HEK293T (cell line): ENCODE measurements at regions not wholly inside any gene's neighbourhood (a gene's known extent, or its start where the extent isn't known, plus 50 kb on each side); places are given as distances from the start of the nearest gene placed in this dataset.

ENCODE experiments used
- ELF4 ChIP-seq: fragments of 450-650 bp; IDR thresholded peaks from 2 replicates; pipeline ENCODE4 v1.6.1; 2017; ENCODE audit warnings: antibody characterized with exemption
- HDGF ChIP-seq: fragments of 450-650 bp; IDR thresholded peaks from 2 replicates; pipeline ENCODE4 v1.6.1; 2017; ENCODE audit warnings: antibody characterized with exemption, borderline replicate concordance
- L3MBTL2 ChIP-seq: fragments of 450-650 bp; conservative IDR thresholded peaks from 2 replicates; pipeline ENCODE4 v1.6.1; 2016; ENCODE audit warnings: mild to moderate bottlenecking
- NFRKB ChIP-seq: fragments of 450-650 bp; IDR thresholded peaks from 2 replicates; pipeline ENCODE4 v1.6.1; 2016; ENCODE audit warnings: mild to moderate bottlenecking, moderate library complexity
- SP1 ChIP-seq: fragments of 450-650 bp; IDR thresholded peaks from 2 replicates; pipeline ENCODE4 v1.6.1; 2017
- TARDBP ChIP-seq: fragments of 450-650 bp; IDR thresholded peaks from 2 replicates; pipeline ENCODE4 v1.6.1; 2016
- TF ChIP-seq, protein P1 (sequence below): fragments of 450-650 bp; IDR thresholded peaks from 2 replicates; pipeline ENCODE4 v1.6.1; 2016

DNA sequence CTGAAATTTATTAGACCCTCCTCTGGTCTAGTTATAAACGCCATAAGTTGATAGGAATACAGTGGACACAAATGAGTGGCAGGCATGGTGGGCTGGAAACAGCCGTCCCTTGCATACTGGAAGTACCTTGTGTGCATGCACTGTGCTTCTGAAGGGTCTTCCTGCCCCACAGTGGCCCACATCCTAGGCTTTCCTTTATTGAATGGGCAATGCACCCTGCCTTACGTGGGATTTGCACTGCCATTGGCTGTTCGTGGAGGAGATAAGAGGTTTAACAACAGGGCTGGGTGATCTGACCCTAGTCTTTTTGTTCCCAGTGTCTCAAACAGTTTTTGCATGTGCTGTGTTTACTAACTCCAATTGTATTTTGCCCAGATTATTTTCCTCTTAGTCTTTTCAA lies 480.8 kb downstream of the GADD45G start:
- TF ChIP-seq L3MBTL2 (no peak), SP1 (no peak), TARDBP (no peak), ELF4 (no peak), NFRKB (no peak), HDGF (no peak)
- TF ChIP-seq, protein P1, sequence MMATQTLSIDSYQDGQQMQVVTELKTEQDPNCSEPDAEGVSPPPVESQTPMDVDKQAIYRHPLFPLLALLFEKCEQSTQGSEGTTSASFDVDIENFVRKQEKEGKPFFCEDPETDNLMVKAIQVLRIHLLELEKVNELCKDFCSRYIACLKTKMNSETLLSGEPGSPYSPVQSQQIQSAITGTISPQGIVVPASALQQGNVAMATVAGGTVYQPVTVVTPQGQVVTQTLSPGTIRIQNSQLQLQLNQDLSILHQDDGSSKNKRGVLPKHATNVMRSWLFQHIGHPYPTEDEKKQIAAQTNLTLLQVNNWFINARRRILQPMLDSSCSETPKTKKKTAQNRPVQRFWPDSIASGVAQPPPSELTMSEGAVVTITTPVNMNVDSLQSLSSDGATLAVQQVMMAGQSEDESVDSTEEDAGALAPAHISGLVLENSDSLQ, result no peak
